GM21723 (cell line): ENCODE measurements at regions not wholly inside any gene's neighbourhood (a gene's known extent, or its start where the extent isn't known, plus 50 kb on each side); places are given as distances from the start of the nearest gene placed in this dataset.
"Not testable (repeated sequence)": the region's sequence is repeated elsewhere in the genome, so short reads cannot be mapped to it uniquely, and the experiment has no call there.

ENCODE experiments used
- ATAC-seq: cut with Tn5 transposase; IDR thresholded peaks from one replicate; pipeline ENCODE4 v1.9.1; 2021; ENCODE audit warnings: mild to moderate bottlenecking, moderate library complexity; ENCODE audit not compliant: unreplicated experiment

DNA sequence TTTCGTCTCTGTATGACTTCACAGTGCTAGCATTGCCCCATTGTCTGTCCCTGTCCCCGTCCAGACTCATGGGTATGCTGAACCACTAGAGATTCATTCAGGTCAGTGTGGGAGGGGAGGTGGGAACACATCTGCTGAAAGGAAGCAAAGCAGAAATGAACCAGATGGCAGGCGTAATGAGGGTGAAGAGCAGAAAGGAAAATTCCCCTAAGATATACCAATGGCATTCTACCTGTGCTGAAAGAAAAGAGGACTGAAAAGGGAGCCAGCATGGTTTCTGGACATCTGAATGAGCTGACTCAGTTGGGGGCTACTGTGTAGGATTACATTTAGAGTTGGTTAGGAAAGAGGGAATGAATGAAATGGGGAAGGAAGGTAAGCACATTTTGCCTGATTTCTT is 678.7 kb downstream of the MAT2B start:
- ATAC-seq: no peak

DNA sequence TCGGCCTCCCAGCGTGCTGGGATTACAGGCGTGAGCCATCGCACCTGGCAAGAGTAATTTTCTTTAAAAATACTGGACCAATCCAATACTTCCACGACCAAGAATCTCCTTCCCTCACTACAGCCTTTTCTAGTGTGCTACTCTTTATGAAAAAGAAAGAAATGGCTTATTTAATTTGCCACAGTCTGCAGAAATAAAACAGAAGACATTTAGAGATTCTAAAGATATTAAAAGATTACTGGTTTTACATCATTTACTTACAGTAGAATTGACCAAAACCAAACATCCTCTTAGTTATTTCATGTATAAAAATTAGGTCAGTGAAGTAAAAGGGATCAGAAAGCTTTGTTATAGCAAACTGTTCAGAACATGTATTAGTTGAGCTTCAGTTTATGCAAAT is 679.6 kb downstream of the MAT2B start:
- no peak for ATAC-seq

DNA sequence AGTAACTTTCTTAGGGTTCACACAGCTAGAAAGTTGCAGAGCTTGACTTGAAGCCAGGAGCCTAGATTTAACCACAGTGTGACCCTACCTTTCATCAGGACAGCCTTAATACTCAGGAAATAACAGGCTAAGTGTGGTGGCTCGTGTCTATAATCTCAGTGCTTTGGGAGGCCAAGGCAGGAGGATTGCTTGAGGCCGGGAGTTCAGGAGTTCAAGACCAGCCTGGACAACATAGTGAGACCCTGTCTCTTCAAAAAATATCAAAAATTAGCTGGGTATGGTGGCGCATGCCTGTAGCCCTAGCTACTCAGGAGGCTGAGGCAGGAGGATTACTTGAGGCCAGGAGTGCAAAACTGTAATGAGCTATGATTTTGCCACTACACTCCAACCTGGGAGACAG is 681.1 kb downstream of the MAT2B start:
- ATAC-seq: no peak

DNA sequence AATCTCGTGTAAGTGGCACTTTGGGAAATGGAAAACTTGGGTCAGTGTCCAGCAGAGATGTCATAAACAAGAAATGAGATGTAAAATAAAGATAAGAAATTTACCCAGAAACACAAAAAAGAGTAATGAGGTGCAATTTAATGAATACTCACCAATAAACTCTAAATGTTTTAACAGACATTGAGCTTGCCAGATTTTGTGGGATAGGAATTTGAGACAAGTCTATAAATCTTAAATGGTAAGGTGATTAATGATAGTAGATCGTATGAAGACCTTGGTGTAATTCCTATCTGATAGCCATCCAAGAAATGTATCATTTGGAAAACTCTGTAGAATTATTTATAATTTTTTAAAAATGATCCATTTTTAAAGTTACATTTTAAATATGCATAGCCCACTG is 682.4 kb downstream of the MAT2B start:
- no peak for ATAC-seq

DNA sequence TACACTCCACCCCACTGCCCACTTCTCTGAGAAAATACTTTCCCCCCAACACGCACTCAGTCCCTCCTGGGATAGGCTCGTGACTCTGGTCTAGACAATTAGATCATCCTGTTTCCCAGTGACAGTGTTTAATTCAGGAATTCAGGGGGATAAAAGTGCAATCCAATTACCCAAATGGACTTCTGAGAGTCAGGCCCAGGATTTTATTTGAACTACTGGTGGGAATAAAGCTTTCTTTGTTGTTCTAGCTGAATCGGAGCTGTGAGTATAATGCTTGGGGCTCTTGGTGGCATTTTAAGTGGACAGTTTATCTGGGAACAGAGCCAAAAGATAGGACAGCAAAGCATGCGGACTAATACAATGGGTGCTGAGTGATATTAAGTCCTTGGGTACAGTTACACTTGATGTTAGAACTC is 683.3 kb downstream of the MAT2B start:
- ATAC-seq: no peak

DNA sequence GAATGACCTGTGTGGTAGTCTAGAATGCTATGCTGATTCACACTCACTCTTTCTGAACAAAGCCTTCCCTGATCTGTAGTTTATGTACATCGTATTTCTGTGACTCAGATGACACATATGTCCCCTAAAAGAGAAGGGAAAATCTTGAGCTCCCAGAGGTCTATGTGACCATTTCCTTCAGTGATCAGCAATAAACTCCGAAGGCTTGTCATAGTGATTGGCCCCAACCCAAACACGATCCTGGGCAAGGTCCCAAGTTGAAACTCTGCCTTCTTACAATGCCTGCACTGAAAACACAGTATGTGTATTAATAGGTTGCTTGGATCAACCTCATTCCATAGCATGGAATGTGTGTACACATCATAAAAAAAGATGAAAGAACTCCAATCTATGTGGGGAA is 685.8 kb downstream of the MAT2B start:
- ATAC-seq: no peak

DNA sequence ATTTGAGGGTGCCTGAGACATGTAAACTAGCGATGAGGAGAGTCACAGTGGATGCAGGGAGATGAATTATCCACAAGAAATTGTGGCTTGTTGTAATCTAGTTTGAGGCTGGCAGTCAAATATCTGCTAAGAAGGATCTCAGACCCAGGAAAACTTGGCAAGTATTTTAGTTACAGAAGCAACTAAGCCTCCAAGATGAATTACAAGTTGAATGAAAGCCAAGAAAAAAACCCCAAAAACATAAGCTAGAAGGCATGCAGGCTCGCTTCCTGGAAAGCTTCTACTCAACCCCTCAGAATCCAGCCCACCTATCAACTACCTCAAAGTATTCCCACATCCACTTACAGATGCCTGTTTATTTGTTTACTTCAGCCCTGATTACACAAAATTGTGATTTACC is 696.9 kb downstream of the MAT2B start:
- no peak for ATAC-seq

DNA sequence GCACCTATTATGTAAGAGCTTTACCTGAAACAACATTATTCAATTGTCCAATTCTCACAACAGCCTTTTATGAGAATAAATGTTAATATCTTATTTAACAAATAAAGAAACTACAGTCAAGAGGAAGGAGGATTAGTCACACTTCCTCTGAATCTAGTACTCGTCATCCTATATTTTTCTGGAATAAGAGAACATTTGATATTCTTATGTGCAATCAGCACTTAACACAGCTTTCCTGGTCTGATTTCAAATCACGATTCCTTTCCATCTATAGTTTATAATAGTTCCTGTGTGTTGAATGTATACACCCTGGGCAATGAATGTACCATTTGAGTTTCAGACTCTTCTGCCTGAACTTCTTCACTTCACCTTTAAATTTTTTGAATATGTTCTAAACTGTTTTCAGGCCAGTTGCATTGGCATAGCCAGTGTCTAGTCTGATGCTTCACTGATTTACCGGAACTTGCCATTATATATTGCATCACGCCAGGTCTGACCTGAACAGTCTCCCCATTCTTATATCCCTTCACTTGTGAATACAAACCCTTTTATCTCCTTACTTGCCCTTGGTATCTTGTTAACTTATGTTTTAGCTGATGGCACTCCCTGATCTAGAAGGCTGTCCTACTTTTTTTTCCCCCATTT is 698.3 kb downstream of the MAT2B start:
- no peak for ATAC-seq

DNA sequence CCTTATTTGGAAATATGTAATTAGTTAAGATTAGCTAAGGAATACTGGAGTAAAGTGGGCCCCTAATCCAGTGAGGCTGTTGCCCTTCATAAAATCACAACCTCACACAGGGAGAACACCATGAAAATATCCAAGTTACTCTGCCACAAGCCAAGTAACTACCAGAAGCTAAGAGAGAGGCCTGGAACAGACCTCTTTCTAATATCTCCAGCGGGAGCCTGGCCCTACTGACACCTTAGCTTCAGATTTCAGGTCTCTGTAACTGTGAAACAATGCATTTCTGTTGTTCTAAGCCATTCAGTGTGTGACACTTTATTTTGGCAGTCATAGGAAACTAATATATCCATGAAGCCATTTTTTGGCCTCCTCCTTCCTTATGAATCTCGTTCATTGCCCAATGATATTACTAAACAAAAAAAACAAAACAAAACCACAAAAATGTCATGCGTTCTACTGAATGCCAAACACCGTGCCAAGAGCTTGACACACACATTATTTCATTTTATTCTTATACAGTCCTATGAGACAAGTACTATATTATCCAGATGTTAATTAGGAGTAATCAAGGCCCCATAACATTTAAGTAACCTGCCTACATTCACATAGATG is 699.0 kb downstream of the MAT2B start:
- no peak for ATAC-seq

DNA sequence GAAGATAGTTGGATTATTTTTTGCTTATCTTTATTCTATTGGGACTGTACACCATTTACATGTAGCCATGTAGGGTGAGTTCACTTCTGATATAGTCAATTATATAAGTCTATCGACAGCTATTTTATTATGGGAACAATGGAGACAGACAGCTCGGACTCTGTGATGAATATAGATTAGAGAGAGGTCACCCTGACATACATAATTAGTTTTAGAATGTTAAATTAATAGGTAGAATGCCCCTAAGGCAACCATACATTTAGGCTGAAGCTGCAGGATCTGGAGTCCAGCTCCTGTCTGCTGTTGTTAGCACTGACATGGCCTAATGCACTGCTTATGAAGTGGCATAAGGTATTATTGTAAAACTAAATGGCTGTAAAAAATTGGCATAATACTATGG is 700.8 kb downstream of the MAT2B start:
- no peak for ATAC-seq

DNA sequence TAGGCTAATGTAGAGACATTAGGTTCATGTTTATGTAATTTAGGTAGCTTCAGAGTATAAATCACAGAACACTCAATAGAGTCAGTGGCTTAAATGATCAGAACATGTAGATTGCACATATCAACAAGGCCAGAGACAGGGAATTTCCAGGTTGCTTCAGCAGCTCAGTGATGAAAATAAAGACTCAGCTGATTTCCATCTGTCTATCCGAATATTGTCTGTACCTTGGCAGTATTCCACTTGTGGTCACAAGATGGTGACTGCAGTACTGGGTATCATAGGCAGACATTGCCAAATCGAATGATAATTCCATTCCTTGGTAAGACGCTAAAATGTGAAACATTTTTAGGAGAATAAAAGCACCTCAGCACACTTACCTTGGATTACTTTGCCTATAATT is 702.2 kb downstream of the MAT2B start:
- no peak for ATAC-seq

DNA sequence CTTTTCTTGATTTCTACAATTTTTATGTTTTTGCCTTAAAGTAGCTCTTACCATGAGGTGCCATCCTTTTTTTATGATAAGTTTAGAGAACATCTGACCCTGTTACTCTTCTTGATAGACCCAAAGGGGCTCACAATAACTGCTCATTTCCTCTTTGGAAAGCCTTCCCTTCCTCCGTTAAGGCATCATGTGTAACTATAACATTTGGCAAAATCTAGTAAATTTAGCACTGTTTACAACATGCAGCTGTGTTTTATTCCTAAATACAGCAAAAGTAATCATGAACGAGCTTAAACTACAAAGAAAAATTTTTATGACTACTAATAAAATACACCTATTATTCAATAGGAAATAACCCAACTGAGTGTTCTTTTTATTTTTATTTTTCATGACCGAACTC is 705.1 kb downstream of the MAT2B start:
- ATAC-seq: no peak

DNA sequence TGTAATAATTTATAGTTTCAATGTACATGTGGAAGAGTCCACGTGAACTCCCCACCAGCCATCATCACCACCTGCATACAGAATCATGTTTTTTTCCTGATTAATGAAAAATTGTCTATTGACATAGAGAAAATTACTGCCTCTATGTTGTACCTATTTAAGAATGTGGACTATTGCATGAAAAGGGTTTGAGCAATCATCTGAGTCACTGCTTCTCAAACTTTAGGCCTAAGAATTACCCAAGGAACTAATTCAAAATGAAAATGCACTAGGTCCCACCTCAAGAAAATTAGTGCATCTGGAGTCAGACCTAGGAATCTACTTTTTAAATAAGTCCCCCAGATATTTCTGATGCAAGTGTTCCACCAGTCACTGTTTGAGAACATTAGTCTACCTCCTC is 709.3 kb downstream of the MAT2B start:
- ATAC-seq: no peak

DNA sequence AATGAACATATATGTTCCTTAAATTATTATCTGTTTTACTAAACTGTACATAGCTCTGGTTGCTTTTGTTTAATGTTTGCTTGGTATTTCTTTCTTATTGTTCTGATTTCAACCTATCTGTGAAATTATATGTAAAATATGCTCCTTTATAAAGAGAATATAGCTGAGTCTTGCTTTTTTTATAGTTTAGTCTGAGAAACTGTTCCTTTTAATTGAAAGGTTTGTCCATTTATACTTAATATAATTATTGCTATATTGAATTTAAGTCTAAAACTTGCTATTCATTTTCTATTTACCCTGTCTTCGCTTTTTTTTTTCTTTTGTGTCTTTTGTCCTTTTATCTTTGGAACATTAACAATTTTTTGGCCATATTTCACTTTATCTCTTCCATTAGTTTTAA is 712.0 kb downstream of the MAT2B start:
- no peak for ATAC-seq

DNA sequence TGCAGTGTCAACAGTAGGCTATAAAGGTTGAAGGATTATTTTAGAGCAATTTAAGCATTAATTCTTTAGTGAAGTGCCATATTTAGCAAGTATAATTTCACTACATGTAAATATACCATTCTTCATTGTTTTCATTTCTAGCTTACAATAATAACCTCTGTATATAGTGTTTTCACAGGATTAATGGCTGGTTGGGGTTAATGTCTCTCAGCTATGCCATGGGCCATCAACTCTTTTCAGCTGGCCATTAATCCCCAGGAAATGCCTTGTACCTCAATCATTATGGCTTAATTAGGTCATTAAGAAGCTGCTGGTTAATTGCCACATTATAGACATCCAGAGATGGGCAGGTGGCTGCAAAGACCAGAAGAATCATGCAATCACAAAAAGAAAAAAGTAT is 715.1 kb downstream of the MAT2B start:
- ATAC-seq: no peak

DNA sequence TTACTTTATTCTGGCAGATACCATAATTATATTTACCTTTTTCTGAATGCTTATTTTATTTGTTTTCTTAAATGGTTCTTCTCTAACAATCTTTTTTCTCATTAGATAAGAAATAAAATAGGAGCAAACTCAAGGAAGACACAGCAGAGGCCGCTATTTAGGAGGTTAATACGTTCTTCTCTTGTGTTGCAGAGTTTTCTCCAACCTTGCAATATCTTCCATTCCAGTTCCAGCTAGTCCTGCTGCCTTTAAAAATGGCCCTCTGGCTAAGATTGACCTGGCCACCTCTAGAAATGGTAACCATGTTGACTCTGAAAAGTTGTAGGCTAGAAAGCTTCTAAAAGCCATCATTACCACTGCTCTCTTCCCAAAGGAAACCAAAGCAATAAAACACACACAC is 718.8 kb downstream of the MAT2B start:
- ATAC-seq: no peak

DNA sequence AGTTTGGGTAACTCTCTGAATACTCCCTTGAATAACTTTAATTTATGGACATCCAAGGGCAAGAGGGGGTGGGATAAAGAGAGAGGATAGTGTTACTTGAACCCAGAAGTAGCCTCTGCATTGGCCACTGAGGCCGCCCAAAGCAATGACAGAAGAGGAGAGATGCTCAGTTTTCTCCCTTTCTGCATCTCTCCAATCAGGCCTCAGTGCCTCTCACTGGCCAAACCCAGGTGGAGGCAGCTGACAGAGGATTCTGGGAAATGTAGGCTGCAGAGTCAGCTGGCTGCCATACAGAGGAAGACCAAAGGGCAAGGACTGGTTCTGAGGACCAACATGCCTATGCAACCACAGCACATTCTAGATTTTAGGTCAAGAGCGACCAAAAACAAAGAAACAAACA is 719.4 kb downstream of the MAT2B start:
- ATAC-seq: no peak

DNA sequence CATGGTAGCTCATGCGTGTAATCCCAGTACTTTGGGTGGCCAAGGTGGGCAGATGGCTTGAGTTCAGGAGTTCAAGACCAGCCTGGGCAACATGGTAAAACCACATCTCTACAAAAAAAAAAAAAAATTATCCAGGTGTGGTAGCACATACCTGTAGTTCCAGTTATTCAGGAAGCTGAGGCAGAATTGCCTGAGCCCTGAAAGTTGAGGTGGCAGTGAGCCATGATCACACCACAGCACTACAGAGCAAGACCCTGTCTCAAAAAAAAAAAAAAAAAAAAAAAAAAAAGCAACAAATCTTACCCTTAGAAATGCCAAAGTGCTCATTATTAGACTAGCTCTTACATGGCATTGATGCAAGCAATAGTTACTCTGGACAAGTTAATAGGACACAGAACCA is 724.9 kb downstream of the MAT2B start:
- no peak for ATAC-seq

DNA sequence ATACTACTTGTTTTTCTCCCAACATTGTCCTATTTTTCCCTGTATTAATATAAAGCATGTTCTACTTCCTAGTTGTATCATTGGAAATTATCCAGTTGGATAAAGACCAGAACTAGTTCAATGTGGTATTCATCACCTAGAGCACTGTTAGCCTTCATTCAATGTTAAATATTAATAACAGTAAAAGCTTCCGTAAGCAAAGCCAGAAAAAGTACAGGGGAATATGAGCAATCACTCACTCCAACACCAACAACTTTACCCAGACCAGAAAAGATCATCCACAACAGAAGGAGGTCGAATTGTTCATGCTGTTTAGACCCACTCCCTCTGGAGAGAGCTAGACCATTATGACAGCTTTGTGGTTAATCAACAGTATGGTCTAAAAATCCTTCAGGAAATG is 728.4 kb downstream of the MAT2B start:
- ATAC-seq: no peak

DNA sequence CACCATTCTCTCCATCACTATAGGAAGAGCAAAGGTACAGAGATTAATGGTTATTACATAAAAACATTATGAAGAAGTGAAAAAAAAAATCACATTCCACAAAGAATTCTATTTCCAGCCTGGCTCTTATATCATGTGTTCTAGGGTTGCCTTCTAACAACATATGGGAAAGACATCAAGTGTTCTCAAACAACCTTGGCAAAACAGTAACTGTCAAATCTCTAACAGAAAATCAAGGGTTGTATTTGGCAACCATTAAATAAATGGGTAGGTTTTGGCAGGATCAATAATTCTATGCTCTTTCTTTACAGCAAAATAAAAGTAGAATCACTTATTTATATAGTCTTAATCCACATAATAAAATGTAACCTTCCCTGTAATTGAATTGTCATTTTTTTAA is 728.9 kb downstream of the MAT2B start:
- ATAC-seq: no peak

DNA sequence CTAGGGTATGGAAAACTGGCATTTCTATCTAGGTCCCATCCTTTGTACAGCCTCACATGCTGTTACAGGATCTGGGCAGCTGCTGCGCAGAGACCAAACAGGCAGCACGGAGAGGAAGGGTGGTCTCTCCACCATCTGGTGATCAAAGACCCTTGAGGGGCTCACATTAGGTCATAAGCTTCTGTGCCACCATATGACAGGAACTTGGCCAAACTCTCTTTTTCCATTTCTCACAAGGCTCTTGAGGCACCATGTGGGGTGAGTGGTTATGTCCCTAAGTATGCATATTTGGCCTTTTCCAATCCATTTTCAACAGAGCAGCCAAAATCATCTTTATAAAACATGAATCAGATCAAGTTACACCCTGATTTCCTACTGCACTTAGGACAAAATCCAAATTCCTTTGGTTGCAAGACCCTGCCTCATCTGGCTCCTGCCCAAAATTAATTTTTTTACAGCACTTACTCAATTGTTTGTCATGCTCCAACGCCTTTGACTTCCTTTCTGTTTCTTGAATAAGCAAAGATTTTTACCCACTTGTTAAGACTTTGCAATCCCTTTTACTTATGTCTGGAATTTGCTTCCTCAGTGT is 730.0 kb downstream of the MAT2B start:
- ATAC-seq: no peak

DNA sequence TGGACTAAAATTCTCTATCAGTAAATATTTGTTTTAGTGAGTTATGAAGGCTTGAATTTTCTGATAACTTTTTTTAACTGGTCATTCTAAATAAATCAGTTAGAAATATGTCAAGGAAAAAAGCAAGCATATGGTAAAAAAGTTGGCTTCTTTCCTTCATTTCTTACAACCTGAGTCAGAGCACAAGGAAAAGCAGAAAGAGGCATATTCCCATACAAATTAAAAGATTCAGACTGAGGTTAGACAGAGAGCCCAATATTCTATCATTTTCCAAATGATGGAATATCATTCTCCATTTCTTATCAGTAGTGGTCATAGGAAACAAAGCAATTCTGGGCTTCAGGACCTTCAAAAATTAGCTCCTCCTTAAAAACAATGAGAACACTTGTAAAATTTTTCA is 732.1 kb downstream of the MAT2B start:
- ATAC-seq: no peak

DNA sequence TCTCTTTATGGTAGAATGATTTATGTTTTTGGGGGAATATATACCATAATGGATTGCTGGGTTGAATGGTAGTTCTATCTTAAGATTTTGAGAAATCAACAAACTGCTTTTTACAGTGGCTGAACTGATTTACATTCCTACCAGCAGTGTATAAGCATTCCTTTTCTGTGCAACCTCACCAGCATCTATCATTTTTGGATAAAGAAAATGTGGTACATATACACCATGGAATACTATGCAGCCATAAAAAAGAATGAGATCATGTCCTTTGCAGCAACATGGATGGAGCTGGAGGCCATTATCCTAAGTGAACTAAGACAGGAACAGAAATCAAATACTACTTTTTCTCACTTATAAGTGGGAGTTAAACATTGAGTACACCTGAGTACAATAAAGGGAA is 746.4 kb downstream of the MAT2B start:
- ATAC-seq: not testable (repeated sequence)
